Keratinocyte (primary cell): ENCODE measurements at regions not wholly inside any gene's neighbourhood (a gene's known extent, or its start where the extent isn't known, plus 50 kb on each side); places are given as distances from the start of the nearest gene placed in this dataset.

Source experiments
- DNase-seq: peaks from one replicate; pipeline ENCODE4 v3.0.0-alpha.2; 2011; ENCODE audit warnings: low read depth, missing footprints, low spot score
- FAIRE-seq: peaks from 2 replicates; lab custom pipeline; 2011; peaks lifted over from hg19 to GRCh38; lab: Jason Lieb, UNC
- H2AFZ ChIP-seq: 2 replicates; pipeline ENCODE4 v1.6.0; 2012; ENCODE audit warnings: low read length, control low read depth, inconsistent platforms; ENCODE audit not compliant: control insufficient read depth
- H3K27ac ChIP-seq: 2 replicates; pipeline ENCODE4 v1.5.1; 2011; ENCODE audit warnings: low read length; ENCODE audit not compliant: control insufficient read depth, insufficient read depth
- H3K27me3 ChIP-seq: 3 replicates; pipeline ENCODE4 v1.6.0; 2011; ENCODE audit warnings: low read length; ENCODE audit not compliant: control insufficient read depth, insufficient read depth; ENCODE audit errors: extremely low read depth
- H3K36me3 ChIP-seq, 2 experiments: 2 replicates in 1 of 2; 3 replicates in 1 of 2; pipeline ENCODE4 v1.5.1; 2011; ENCODE audit warnings: low read length in 2 of 2, mild to moderate bottlenecking in 1 of 2; ENCODE audit not compliant: control insufficient read depth in 2 of 2, insufficient read depth in 2 of 2; ENCODE audit errors: extremely low read depth in 1 of 2
- H3K4me1 ChIP-seq: 3 replicates; pipeline ENCODE4 v1.5.1; 2011; ENCODE audit warnings: low read length; ENCODE audit not compliant: control insufficient read depth, insufficient read depth; ENCODE audit errors: extremely low read depth
- H3K4me2 ChIP-seq: 3 replicates; pipeline ENCODE4 v1.6.0; 2011; ENCODE audit warnings: low read depth, low read length; ENCODE audit not compliant: control insufficient read depth, insufficient read depth; ENCODE audit errors: extremely low read depth
- H3K4me3 ChIP-seq, 3 experiments: fragments of 200-600 bp in 1 of 3; sonication (generic) in 1 of 3; 2 replicates in 2 of 3; 3 replicates in 1 of 3; pipeline ENCODE4 v1.5.1; 2011 to 2016; ENCODE audit warnings: low read length in 3 of 3, mild to moderate bottlenecking in 3 of 3, control low read depth in 2 of 3, inconsistent platforms in 1 of 3, low read depth in 1 of 3, mixed read lengths in 1 of 3, mixed run types in 1 of 3, moderate library complexity in 1 of 3; ENCODE audit not compliant: control insufficient read depth in 2 of 3, insufficient read depth in 2 of 3; ENCODE audit errors: extremely low read depth in 1 of 3
- H3K79me2 ChIP-seq: 2 replicates; pipeline ENCODE4 v1.6.0; 2012; ENCODE audit warnings: low read length; ENCODE audit not compliant: control insufficient read depth, insufficient read depth
- H3K9ac ChIP-seq: 3 replicates; pipeline ENCODE4 v1.6.0; 2011; ENCODE audit warnings: low read length; ENCODE audit not compliant: control insufficient read depth, insufficient read depth; ENCODE audit errors: extremely low read depth
- H3K9me1 ChIP-seq: 3 replicates; pipeline ENCODE4 v1.6.0; 2011; ENCODE audit warnings: low read length; ENCODE audit not compliant: control insufficient read depth, insufficient read depth; ENCODE audit errors: extremely low read depth
- H3K9me3 ChIP-seq: 2 replicates; pipeline ENCODE4 v1.5.1; 2012; ENCODE audit warnings: low read depth, low read length; ENCODE audit not compliant: control insufficient read depth
- H4K20me1 ChIP-seq: 3 replicates; pipeline ENCODE4 v1.6.0; 2011; ENCODE audit warnings: low read length; ENCODE audit not compliant: control insufficient read depth, insufficient read depth; ENCODE audit errors: extremely low read depth
- CTCF ChIP-seq, 3 experiments: IDR thresholded peaks in 1 of 3; conservative IDR thresholded peaks in 1 of 3; optimal IDR thresholded peaks in 1 of 3; 2 replicates in 2 of 3; 3 replicates in 1 of 3; pipeline versions ENCODE3 to v1.5.1; 2011; ENCODE audit warnings: low read length in 3 of 3, mild to moderate bottlenecking in 3 of 3, moderate library complexity in 2 of 3, control low read depth in 1 of 3, inconsistent platforms in 1 of 3; ENCODE audit not compliant: insufficient read depth in 2 of 3; ENCODE audit errors: extremely low read depth in 1 of 3
- EZH2 ChIP-seq: IDR thresholded peaks from one replicate; pipeline ENCODE4 v1.6.1; 2012; ENCODE audit warnings: inconsistent platforms, mild to moderate bottlenecking, low read length, moderate library complexity
- dilution Hi-C: fragments of 300-500 bp; cut with MboI; formaldehyde crosslinking; loops from one replicate; pipeline ENCODE4 v1.7.0; 2020; ENCODE audit warnings: low sequenced_read_pairs; ENCODE audit not compliant: extremely low pct_ligation_motif_present

DNA sequence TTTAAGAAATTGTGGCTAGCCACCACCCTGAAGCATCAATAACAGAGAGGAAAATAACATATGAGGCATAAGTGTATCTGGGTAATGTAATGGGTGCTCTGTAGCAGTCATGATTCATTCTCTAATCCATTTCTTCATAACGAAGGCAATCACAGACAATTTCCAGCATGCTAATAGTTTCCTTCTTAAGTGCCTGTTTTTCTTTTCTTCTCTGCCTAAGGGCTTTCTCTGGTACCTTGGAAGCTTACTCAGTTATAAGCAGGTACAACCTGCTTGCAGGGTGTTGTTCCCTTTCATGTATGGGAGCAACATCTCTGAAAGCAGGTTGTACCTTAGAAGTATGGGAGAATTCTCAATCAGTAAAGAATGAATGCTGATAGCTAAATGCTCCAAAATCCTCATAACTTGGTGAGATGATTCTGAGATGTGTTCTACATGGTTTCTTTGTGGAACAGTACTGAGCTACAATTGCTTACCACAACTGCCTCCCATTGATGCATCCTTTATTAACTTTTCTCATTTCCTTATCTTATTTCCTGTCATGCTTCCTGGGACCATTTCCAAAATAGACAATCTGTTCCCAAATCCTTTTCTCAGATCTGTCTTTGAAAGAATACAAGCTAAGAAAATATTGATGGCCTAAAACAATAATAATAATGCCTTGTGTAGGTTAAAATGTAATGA, 247.6 kb downstream of the PAPSS1 start:
- no peaks in the 10 kb centered on the region for H3K27me3 ChIP-seq
- H3K9ac ChIP-seq = no peak overlapping the region
- no peaks in the 10 kb centered on the region for H3K9me3 ChIP-seq
- no peak overlapping the region for H3K27ac ChIP-seq
- DNase-seq (no peak), FAIRE-seq (no peak)
- no peak overlapping the region for H3K4me2 ChIP-seq
- H3K4me1 ChIP-seq = no peaks in the 10 kb centered on the region
- H3K36me3 ChIP-seq = no peaks in the 10 kb centered on the region
- no peaks in the 10 kb centered on the region for H3K79me2 ChIP-seq
- H4K20me1 ChIP-seq = no peaks in the 10 kb centered on the region
- TF ChIP-seq EZH2 (no peak), CTCF (optimal IDR thresholded peaks at IDR 0.05 in 1 of 3, IDR thresholded peaks at IDR 0.05 in 1 of 3, conservative IDR thresholded peaks at IDR 0.05 in 1 of 3; ENCODE audit: extremely low read depth in 1 of 3, insufficient read depth in 2 of 3, low read length in 3 of 3) (no peak)
- H3K4me3 ChIP-seq = no peak overlapping the region
- no peaks in the 10 kb centered on the region for H3K9me1 ChIP-seq
- dilution Hi-C loops = no loop called here
- H2AFZ ChIP-seq = no peak overlapping the region

DNA sequence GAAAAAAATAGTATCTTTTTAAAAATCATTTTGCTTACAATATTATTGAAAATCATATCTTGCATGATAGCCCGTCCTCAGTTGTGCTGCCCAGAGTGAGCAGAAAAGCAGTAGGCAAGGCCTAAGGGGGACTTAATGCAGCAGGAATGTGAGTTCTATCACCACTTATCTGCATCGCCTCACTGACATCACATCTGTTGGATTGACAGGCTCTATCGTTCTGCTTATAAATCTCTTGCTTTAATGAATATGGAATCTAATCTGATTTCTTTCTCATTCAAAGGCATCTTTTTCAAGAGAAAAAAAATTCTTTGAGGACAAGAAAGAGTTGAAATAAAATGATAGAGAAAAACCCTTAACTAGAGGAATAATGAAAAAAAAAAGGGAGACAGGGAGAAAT, 249.9 kb downstream of the PAPSS1 start:
- H3K4me3 ChIP-seq = no peak overlapping the region
- no peak overlapping the region for H3K27ac ChIP-seq
- H3K27me3 ChIP-seq = no peaks in the 10 kb centered on the region
- TF ChIP-seq CTCF (optimal IDR thresholded peaks at IDR 0.05 in 1 of 3, IDR thresholded peaks at IDR 0.05 in 1 of 3, conservative IDR thresholded peaks at IDR 0.05 in 1 of 3; ENCODE audit: extremely low read depth in 1 of 3, insufficient read depth in 2 of 3, low read length in 3 of 3) (no peak), EZH2 (no peak)
- H3K9me3 ChIP-seq = no peaks in the 10 kb centered on the region
- FAIRE-seq (no peak), DNase-seq (no peak)
- H3K9me1 ChIP-seq = no peaks in the 10 kb centered on the region
- H3K4me1 ChIP-seq = no peaks in the 10 kb centered on the region
- no peaks in the 10 kb centered on the region for H4K20me1 ChIP-seq
- H3K79me2 ChIP-seq = no peaks in the 10 kb centered on the region
- no peak overlapping the region for H3K9ac ChIP-seq
- H3K4me2 ChIP-seq = no peak overlapping the region
- H3K36me3 ChIP-seq = no peaks in the 10 kb centered on the region
- no peak overlapping the region for H2AFZ ChIP-seq
- dilution Hi-C loops = no loop called here
